ENCODE measurements at regions not wholly inside any gene's neighbourhood (a gene's known extent, or its start where the extent isn't known, plus 50 kb on each side); places are given as distances from the start of the nearest gene placed in this dataset.

GRCh38 chr4:176011529-176011928 lies 54.1 kb upstream of the WDR17 start:
- Histone ChIP-seq H3K27me3 (ENCODE audit: low read depth) (no peaks in the 10 kb centered on the region), H3K9me3 (replicated peaks) (peaks cover 3% of the 10 kb centered on the region), H3K4me1 (no peaks in the 10 kb centered on the region), H3K36me3 (no peaks in the 10 kb centered on the region), H3K27ac (replicated peaks) (no peak overlapping the region), H3K4me3 (no peak overlapping the region)
- TF ChIP-seq CTCF (IDR thresholded peaks at IDR 0.05; ENCODE audit: borderline replicate concordance), result no peak
- DNase-seq, result no peak
- intact Hi-C loops (cut with micrococcal nuclease), result no loop called here

- intact Hi-C loops (cut with micrococcal nuclease), result no loop called here
- H3K36me3 ChIP-seq, result no peaks in the 10 kb centered on the region
Measured at GRCh38 chr4:176013476-176014247, 52.0 kb upstream of the WDR17 start.

GRCh38 chr4:176014583-176015108 lies 51.0 kb upstream of the WDR17 start:
- no peak for DNase-seq
- intact Hi-C loops (cut with micrococcal nuclease), result no loop called here
- Histone ChIP-seq H3K27me3 (ENCODE audit: low read depth) (no peaks in the 10 kb centered on the region), H3K9me3 (replicated peaks) (no peaks in the 10 kb centered on the region), H3K36me3 (no peaks in the 10 kb centered on the region), H3K4me1 (no peaks in the 10 kb centered on the region), H3K27ac (replicated peaks) (no peak overlapping the region), H3K4me3 (no peak overlapping the region)
- no peak for TF ChIP-seq CTCF (IDR thresholded peaks at IDR 0.05; ENCODE audit: borderline replicate concordance)

More at GRCh38 chr4:176013476-176014247, 52.0 kb upstream of the WDR17 start:
- H3K27me3 ChIP-seq (ENCODE audit: low read depth), result no peaks in the 10 kb centered on the region
- TF ChIP-seq CTCF (IDR thresholded peaks at IDR 0.05; ENCODE audit: borderline replicate concordance), result no peak
- no peaks in the 10 kb centered on the region for H3K4me1 ChIP-seq
- no peak for DNase-seq
- no peak overlapping the region for H3K4me3 ChIP-seq
- H3K9me3 ChIP-seq (replicated peaks), result peaks cover 3% of the 10 kb centered on the region
- no peak overlapping the region for H3K27ac ChIP-seq (replicated peaks)

All from left ventricle myocardium inferior (tissue), 1 donor.